Left lung (tissue), 4 donors: ENCODE measurements at regions not wholly inside any gene's neighbourhood (a gene's known extent, or its start where the extent isn't known, plus 50 kb on each side); places are given as distances from the start of the nearest gene placed in this dataset.

Experiments
- ATAC-seq: fragments of 200-7000 bp; cut with Tn5 transposase; one replicate; pipeline ENCODE4 v1.9.1; 2020; ENCODE audit warnings: moderate library complexity
- DNase-seq, 4 donors: peaks; one replicate each; pipeline ENCODE4 v3.0.0-alpha.2; 2013 to 2020
- H3K27ac ChIP-seq, 2 donors: fragments of 200-600 bp; sonication (generic) in 1 of 2; one replicate each; pipeline versions ENCODE4 v1.5.0 to v1.8.0; 2020 to 2021
- H3K27me3 ChIP-seq, 2 donors: fragments of 200-600 bp; sonication (generic) in 1 of 2; one replicate each; pipeline versions ENCODE4 v1.5.0 to v1.8.0; 2020 to 2021
- H3K36me3 ChIP-seq, 2 donors: fragments of 200-600 bp; sonication (generic) in 1 of 2; one replicate each; pipeline versions ENCODE4 v1.5.0 to v1.8.0; 2020 to 2021
- H3K4me1 ChIP-seq, 2 donors: fragments of 200-600 bp; one replicate each; pipeline ENCODE4 v1.8.0; 2021
- H3K4me3 ChIP-seq, 2 donors: fragments of 200-600 bp; sonication (generic) in 1 of 2; one replicate each; pipeline versions ENCODE4 v1.5.0 to v1.8.0; 2020 to 2021; ENCODE audit warnings: mild to moderate bottlenecking in 1 of 2
- H3K9me3 ChIP-seq, 2 donors: fragments of 200-600 bp; sonication (generic) in 1 of 2; one replicate each; pipeline versions ENCODE4 v1.5.0 to v1.8.0; 2020 to 2021
- CTCF ChIP-seq, 2 donors: fragments of 200-600 bp; sonication (generic) in 1 of 2; IDR thresholded peaks; one replicate each; pipeline versions ENCODE4 v1.5.0 to v1.8.0; 2021; ENCODE audit warnings: antibody characterized with exemption in 2 of 2
- intact Hi-C, 2 donors: fragments of 100-400 bp; cut with DNase I; formaldehyde crosslinking; loops; one replicate each; pipeline versions ENCODE4 v1.11.2 to v1.14.2; 2022
- donor health status: DM: no; HTN: yes; CAD: no.
- donor health status: DM: no; HTN: no; CAD: no.

GRCh38 chr15:97652700-97653167 is 307.8 kb upstream of the ARRDC4 start:
- Histone ChIP-seq H3K27ac (no peak overlapping the region), H3K36me3 (no peaks in the 10 kb centered on the region), H3K4me3 (no peak overlapping the region), H3K9me3 (no peaks in the 10 kb centered on the region), H3K27me3 (peaks cover 0 to 39% of the 10 kb centered on the region in 2 donors), H3K4me1 (no peaks in the 10 kb centered on the region)
- intact Hi-C loops: no loop called here
- TF ChIP-seq CTCF (IDR thresholded peaks at IDR 0.05): no peak
- DNase-seq (peak in 1 of 4 donors; percentile 5), ATAC-seq (no peak)

- intact Hi-C loops: no loop called here
- Histone ChIP-seq H3K27me3 (peaks cover 0 to 39% of the 10 kb centered on the region in 2 donors), H3K9me3 (no peaks in the 10 kb centered on the region), H3K4me1 (no peaks in the 10 kb centered on the region), H3K36me3 (no peaks in the 10 kb centered on the region), H3K27ac (no peak overlapping the region), H3K4me3 (no peak overlapping the region)
- ATAC-seq (no peak), DNase-seq (no peak)
- no peak for TF ChIP-seq CTCF (IDR thresholded peaks at IDR 0.05)
Measured at GRCh38 chr15:97653896-97654295, 306.6 kb upstream of the ARRDC4 start.

GRCh38 chr15:97654481-97655076 is 305.9 kb upstream of the ARRDC4 start:
- ATAC-seq: no peak
- intact Hi-C loops: no loop called here
- H3K4me1 ChIP-seq: no peaks in the 10 kb centered on the region
- no peaks in the 10 kb centered on the region for H3K36me3 ChIP-seq
- no peaks in the 10 kb centered on the region for H3K9me3 ChIP-seq
- no peak for TF ChIP-seq CTCF (IDR thresholded peaks at IDR 0.05)
- H3K4me3 ChIP-seq: no peak overlapping the region
- peaks cover 0 to 39% of the 10 kb centered on the region in 2 donors for H3K27me3 ChIP-seq
- no peak overlapping the region for H3K27ac ChIP-seq
- no peak for DNase-seq

- no peaks in the 10 kb centered on the region for H3K27me3 ChIP-seq
- H3K36me3 ChIP-seq: no peaks in the 10 kb centered on the region
- no peaks in the 10 kb centered on the region for H3K4me1 ChIP-seq
- intact Hi-C loops: no loop called here
- H3K9me3 ChIP-seq: peaks cover 0 to 3% of the 10 kb centered on the region in 2 donors
- H3K4me3 ChIP-seq: no peak overlapping the region
- TF ChIP-seq CTCF (IDR thresholded peaks at IDR 0.05): no peak
- no peak for ATAC-seq
- no peak for DNase-seq
- no peak overlapping the region for H3K27ac ChIP-seq
Measured at GRCh38 chr15:97661796-97662195, 298.7 kb upstream of the ARRDC4 start.

- H3K4me3 ChIP-seq: no peak overlapping the region
- ATAC-seq: no peak
- intact Hi-C loops: no loop called here
- TF ChIP-seq CTCF (IDR thresholded peaks at IDR 0.05): no peak
- no peak overlapping the region for H3K27ac ChIP-seq
- H3K36me3 ChIP-seq: no peaks in the 10 kb centered on the region
- no peaks in the 10 kb centered on the region for H3K4me1 ChIP-seq
- no peaks in the 10 kb centered on the region for H3K27me3 ChIP-seq
- no peaks in the 10 kb centered on the region for H3K9me3 ChIP-seq
- no peak for DNase-seq
Measured at GRCh38 chr15:97672586-97672985, 287.9 kb upstream of the ARRDC4 start.
